B cell (primary cell): ENCODE measurements at regions not wholly inside any gene's neighbourhood (a gene's known extent, or its start where the extent isn't known, plus 50 kb on each side); places are given as distances from the start of the nearest gene placed in this dataset.

ENCODE experiments used
- EZH2 ChIP-seq: IDR thresholded peaks from 2 replicates; pipeline ENCODE4 v1.6.1; 2012; ENCODE audit warnings: borderline replicate concordance, low read depth, mild to moderate bottlenecking, moderate library complexity, low read length; ENCODE audit not compliant: insufficient read depth, poor library complexity, severe bottlenecking
- TF ChIP-seq, protein P1 (sequence below): fragments of 200-600 bp; IDR thresholded peaks from one replicate; pipeline ENCODE4 v1.8.0; 2022; ENCODE audit warnings: antibody characterized with exemption, mild to moderate bottlenecking

DNA sequence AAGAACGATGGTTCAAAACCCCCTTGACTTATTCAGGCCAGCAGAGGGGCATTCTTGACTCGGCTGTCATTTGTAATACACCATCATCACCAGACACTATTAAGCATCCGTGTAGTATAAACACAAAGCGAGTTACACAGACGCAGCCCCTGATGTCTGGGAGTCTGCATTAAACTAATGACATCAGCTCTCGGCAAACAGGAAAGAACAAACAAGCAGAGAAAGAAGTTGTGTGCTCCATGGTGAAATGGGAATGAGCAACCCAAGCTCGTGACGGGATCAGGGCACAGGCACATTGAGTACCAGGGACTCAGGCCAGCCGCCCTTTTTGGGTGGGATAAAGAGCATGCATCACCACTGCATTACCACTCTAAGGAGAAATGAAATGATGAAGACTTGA is 460.1 kb downstream of the MED13L start:
- TF ChIP-seq, protein P1, sequence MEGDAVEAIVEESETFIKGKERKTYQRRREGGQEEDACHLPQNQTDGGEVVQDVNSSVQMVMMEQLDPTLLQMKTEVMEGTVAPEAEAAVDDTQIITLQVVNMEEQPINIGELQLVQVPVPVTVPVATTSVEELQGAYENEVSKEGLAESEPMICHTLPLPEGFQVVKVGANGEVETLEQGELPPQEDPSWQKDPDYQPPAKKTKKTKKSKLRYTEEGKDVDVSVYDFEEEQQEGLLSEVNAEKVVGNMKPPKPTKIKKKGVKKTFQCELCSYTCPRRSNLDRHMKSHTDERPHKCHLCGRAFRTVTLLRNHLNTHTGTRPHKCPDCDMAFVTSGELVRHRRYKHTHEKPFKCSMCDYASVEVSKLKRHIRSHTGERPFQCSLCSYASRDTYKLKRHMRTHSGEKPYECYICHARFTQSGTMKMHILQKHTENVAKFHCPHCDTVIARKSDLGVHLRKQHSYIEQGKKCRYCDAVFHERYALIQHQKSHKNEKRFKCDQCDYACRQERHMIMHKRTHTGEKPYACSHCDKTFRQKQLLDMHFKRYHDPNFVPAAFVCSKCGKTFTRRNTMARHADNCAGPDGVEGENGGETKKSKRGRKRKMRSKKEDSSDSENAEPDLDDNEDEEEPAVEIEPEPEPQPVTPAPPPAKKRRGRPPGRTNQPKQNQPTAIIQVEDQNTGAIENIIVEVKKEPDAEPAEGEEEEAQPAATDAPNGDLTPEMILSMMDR: no peak
- TF ChIP-seq EZH2: no peak
